ENCODE measurements at regions not wholly inside any gene's neighbourhood (a gene's known extent, or its start where the extent isn't known, plus 50 kb on each side); places are given as distances from the start of the nearest gene placed in this dataset.
"Not testable (repeated sequence)": the region's sequence is repeated elsewhere in the genome, so short reads cannot be mapped to it uniquely, and the experiment has no call there.

- Histone ChIP-seq H3K4me1 (ENCODE audit: insufficient read depth) (no peaks in the 10 kb centered on the region), H3K36me3 (replicated peaks; ENCODE audit: insufficient read depth, low read depth) (no peaks in the 10 kb centered on the region), H3K79me2 (no peaks in the 10 kb centered on the region), H4K20me1 (ENCODE audit: insufficient read depth, poor library complexity, severe bottlenecking) (no peaks in the 10 kb centered on the region), H3K4me2 (no peak overlapping the region), H3K27ac (no peak overlapping the region), H3K9me3 (ENCODE audit: low read depth) (no peaks in the 10 kb centered on the region), H2AFZ (no peak overlapping the region), H3K27me3 (no peaks in the 10 kb centered on the region), H3K4me3 (no peak overlapping the region), H3K9me2 (replicated peaks; ENCODE audit: insufficient read depth) (no peaks in the 10 kb centered on the region)
- DNase-seq (ENCODE audit: low spot score), result no peak
- TF ChIP-seq EZH2phosphoT487 (IDR thresholded peaks at IDR 0.05; ENCODE audit: low read depth, severe bottlenecking, unreplicated experiment) (no peak), CTCF (IDR thresholded peaks at IDR 0.05; ENCODE audit: poor library complexity) (no peak), EZH2 (IDR thresholded peaks at IDR 0.05; ENCODE audit: borderline replicate concordance) (no peak)
- 64% methylated on average over 1 of the region's 1 CpG for WGBS (ENCODE audit: low lambda C conversion rate, missing lambda C conversion rate)
Measured at GRCh38 chr13:65677906-65678305, 1552.2 kb downstream of the PCDH9 start.

- not testable (repeated sequence) for H3K79me2 ChIP-seq
Measured at GRCh38 chr13:65675383-65675782, 1554.8 kb downstream of the PCDH9 start.

GRCh38 chr13:65670014-65670625, 1560.0 kb downstream of the PCDH9 start:
- Histone ChIP-seq H3K79me2 (no peaks in the 10 kb centered on the region), H3K9me2 (replicated peaks; ENCODE audit: insufficient read depth) (no peaks in the 10 kb centered on the region), H3K27me3 (no peaks in the 10 kb centered on the region), H4K20me1 (ENCODE audit: insufficient read depth, poor library complexity, severe bottlenecking) (no peaks in the 10 kb centered on the region), H3K27ac (no peak overlapping the region), H3K4me2 (no peak overlapping the region), H2AFZ (no peak overlapping the region), H3K4me1 (ENCODE audit: insufficient read depth) (no peaks in the 10 kb centered on the region), H3K4me3 (no peak overlapping the region), H3K9me3 (ENCODE audit: low read depth) (no peaks in the 10 kb centered on the region), H3K36me3 (replicated peaks; ENCODE audit: insufficient read depth, low read depth) (no peaks in the 10 kb centered on the region)
- no peak for DNase-seq (ENCODE audit: low spot score)
- TF ChIP-seq CTCF (IDR thresholded peaks at IDR 0.05; ENCODE audit: poor library complexity) (no peak), EZH2 (IDR thresholded peaks at IDR 0.05; ENCODE audit: borderline replicate concordance) (no peak)
- WGBS (ENCODE audit: low lambda C conversion rate, missing lambda C conversion rate), result 96% methylated on average over 6 of the region's 6 CpGs

More at GRCh38 chr13:65675383-65675782, 1554.8 kb downstream of the PCDH9 start:
- not testable (repeated sequence) for H3K27me3 ChIP-seq; H3K9me3 ChIP-seq (ENCODE audit: low read depth); H3K4me1 ChIP-seq (ENCODE audit: insufficient read depth); H3K36me3 ChIP-seq (replicated peaks; ENCODE audit: insufficient read depth, low read depth); H4K20me1 ChIP-seq (ENCODE audit: insufficient read depth, poor library complexity, severe bottlenecking); DNase-seq (ENCODE audit: low spot score); H3K27ac ChIP-seq; H3K4me3 ChIP-seq; H3K4me2 ChIP-seq; H2AFZ ChIP-seq; H3K9me2 ChIP-seq (replicated peaks; ENCODE audit: insufficient read depth)
- WGBS (ENCODE audit: low lambda C conversion rate, missing lambda C conversion rate), result 83% methylated on average over 5 of the region's 5 CpGs

- Histone ChIP-seq H3K4me3 (no peak overlapping the region), H3K4me1 (ENCODE audit: insufficient read depth) (no peaks in the 10 kb centered on the region), H3K9me2 (replicated peaks; ENCODE audit: insufficient read depth) (no peaks in the 10 kb centered on the region), H3K9me3 (ENCODE audit: low read depth) (no peaks in the 10 kb centered on the region), H3K27me3 (no peaks in the 10 kb centered on the region), H4K20me1 (ENCODE audit: insufficient read depth, poor library complexity, severe bottlenecking) (no peaks in the 10 kb centered on the region), H3K36me3 (replicated peaks; ENCODE audit: insufficient read depth, low read depth) (no peaks in the 10 kb centered on the region), H3K27ac (no peak overlapping the region), H3K4me2 (no peak overlapping the region), H2AFZ (no peak overlapping the region), H3K79me2 (no peaks in the 10 kb centered on the region)
- 58% methylated on average over 1 of the region's 1 CpG for WGBS (ENCODE audit: low lambda C conversion rate, missing lambda C conversion rate)
- DNase-seq (ENCODE audit: low spot score), result no peak
- TF ChIP-seq EZH2 (IDR thresholded peaks at IDR 0.05; ENCODE audit: borderline replicate concordance), result no peak
- TF ChIP-seq EZH2phosphoT487 (IDR thresholded peaks at IDR 0.05; ENCODE audit: low read depth, severe bottlenecking, unreplicated experiment), result no peak
- no peak for TF ChIP-seq CTCF (IDR thresholded peaks at IDR 0.05; ENCODE audit: poor library complexity)
Measured at GRCh38 chr13:65660731-65661130, 1569.4 kb downstream of the PCDH9 start.

Measured in hepatocyte (in vitro differentiated cells).